HUES6 (cell line): ENCODE measurements at regions not wholly inside any gene's neighbourhood (a gene's known extent, or its start where the extent isn't known, plus 50 kb on each side); places are given as distances from the start of the nearest gene placed in this dataset.

ENCODE experiments used
- H3K27ac ChIP-seq: 2 replicates; pipeline ENCODE4 v1.7.0; 2013; ENCODE audit warnings: low read depth, mild to moderate bottlenecking, low read length, inconsistent platforms
- H3K27me3 ChIP-seq: 2 replicates; pipeline ENCODE4 v1.6.1; 2013; ENCODE audit warnings: low read length; ENCODE audit not compliant: control insufficient read depth, insufficient read depth
- H3K36me3 ChIP-seq: 2 replicates; pipeline ENCODE4 v1.6.1; 2013; ENCODE audit warnings: low read length; ENCODE audit not compliant: control insufficient read depth, insufficient read depth
- H3K4me1 ChIP-seq: 2 replicates; pipeline ENCODE4 v1.6.1; 2013; ENCODE audit warnings: low read length; ENCODE audit not compliant: control insufficient read depth, insufficient read depth
- H3K4me3 ChIP-seq: 2 replicates; pipeline ENCODE4 v1.5.1; 2013; ENCODE audit warnings: low read depth, low read length
- H3K9ac ChIP-seq: one replicate; pipeline ENCODE4 v1.6.1; 2013; ENCODE audit warnings: mild to moderate bottlenecking, low read length
- H3K9me3 ChIP-seq: 2 replicates; pipeline ENCODE4 v1.6.1; 2013; ENCODE audit warnings: low read depth, low read length; ENCODE audit not compliant: control insufficient read depth, insufficient read depth

DNA sequence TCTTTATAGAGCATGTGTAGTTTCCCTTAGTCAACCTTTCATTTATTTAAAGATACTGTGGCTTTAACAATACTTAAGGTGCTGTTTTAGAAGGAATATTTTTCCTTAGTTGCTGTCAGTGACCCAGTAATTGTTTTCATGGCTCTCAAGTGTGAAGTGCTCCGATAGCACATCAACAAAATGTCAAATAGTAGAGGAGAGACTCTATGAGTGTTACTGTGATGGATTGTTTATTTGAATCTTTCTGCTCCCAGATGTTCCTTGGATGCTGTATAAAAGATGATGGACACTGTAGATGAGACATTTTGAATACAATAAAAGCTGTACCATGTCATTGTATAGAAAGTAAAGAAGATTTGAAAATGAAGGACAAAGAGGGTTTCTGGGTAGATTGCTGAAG lies 1185.7 kb upstream of the C9orf72 start:
- H3K27me3 ChIP-seq, result no peaks in the 10 kb centered on the region
- H3K9ac ChIP-seq, result no peak overlapping the region
- no peaks in the 10 kb centered on the region for H3K36me3 ChIP-seq
- H3K27ac ChIP-seq, result no peak overlapping the region
- H3K9me3 ChIP-seq, result no peaks in the 10 kb centered on the region
- no peak overlapping the region for H3K4me3 ChIP-seq
- peaks cover 3% of the 10 kb centered on the region; the same call in 1 of the 2 replicates for H3K4me1 ChIP-seq

DNA sequence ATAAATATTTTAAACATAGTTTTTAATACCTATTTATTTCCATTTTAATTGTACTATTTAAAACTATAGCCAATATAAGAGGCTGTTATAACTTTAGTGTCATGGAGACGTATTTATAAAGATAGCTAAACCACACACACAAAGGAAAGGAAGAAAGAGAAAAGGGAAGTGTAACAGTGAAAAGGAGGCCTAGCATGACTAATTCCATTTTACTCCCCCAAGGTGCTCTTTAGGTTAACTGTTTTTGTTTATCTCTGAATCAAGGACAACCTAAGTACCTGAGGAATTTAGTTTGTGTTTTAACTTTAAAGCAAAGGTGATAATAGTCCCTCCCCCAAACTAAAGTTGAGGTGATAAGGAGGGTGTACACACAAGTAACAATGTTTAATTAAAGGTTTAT lies 1188.9 kb upstream of the C9orf72 start:
- Histone ChIP-seq H3K9ac (no peak overlapping the region), H3K4me1 (peaks cover 3% of the 10 kb centered on the region; the same call in 1 of the 2 replicates), H3K9me3 (no peaks in the 10 kb centered on the region), H3K27me3 (no peaks in the 10 kb centered on the region), H3K4me3 (no peak overlapping the region), H3K27ac (no peak overlapping the region), H3K36me3 (no peaks in the 10 kb centered on the region)

- Histone ChIP-seq H3K4me1 (peaks cover 3% of the 10 kb centered on the region; the same call in 1 of the 2 replicates), H3K27ac (no peak overlapping the region), H3K4me3 (no peak overlapping the region), H3K27me3 (no peaks in the 10 kb centered on the region), H3K36me3 (no peaks in the 10 kb centered on the region), H3K9me3 (no peaks in the 10 kb centered on the region), H3K9ac (no peak overlapping the region)
Observed at GRCh38 chr9:28764532-28764931, 1191.3 kb upstream of the C9orf72 start.

- no peaks in the 10 kb centered on the region for H3K36me3 ChIP-seq
- no peak overlapping the region for H3K27ac ChIP-seq
- H3K9me3 ChIP-seq, result no peaks in the 10 kb centered on the region
- no peak overlapping the region for H3K9ac ChIP-seq
- H3K4me1 ChIP-seq, result peaks cover 11% of the 10 kb centered on the region; the same call in 1 of the 2 replicates
- no peak overlapping the region for H3K4me3 ChIP-seq
- H3K27me3 ChIP-seq, result no peaks in the 10 kb centered on the region
Observed at GRCh38 chr9:28770226-28770625, 1196.9 kb upstream of the C9orf72 start.

DNA sequence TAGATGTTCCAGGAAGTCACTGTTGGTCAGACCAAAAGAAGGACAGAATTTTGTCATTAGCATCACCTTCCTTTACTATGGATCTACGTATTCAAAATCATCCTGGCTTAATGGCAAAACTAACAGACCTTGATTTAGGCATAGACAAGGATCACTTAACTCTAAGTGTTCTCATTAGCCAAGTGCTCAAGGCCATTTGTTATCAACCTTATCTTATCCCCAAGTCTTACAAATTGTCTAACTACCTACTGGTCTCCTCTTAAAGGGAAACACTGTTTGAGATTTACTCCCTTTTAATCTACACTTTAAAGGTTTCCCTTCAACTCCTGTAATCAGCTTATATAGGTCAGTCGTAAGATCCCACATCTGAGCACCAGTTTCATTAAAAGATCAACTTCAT lies 1197.5 kb upstream of the C9orf72 start:
- no peak overlapping the region for H3K27ac ChIP-seq
- H3K9me3 ChIP-seq, result no peaks in the 10 kb centered on the region
- no peak overlapping the region for H3K4me3 ChIP-seq
- no peaks in the 10 kb centered on the region for H3K27me3 ChIP-seq
- peaks cover 11% of the 10 kb centered on the region; the same call in 1 of the 2 replicates for H3K4me1 ChIP-seq
- no peak overlapping the region for H3K9ac ChIP-seq
- H3K36me3 ChIP-seq, result no peaks in the 10 kb centered on the region

DNA sequence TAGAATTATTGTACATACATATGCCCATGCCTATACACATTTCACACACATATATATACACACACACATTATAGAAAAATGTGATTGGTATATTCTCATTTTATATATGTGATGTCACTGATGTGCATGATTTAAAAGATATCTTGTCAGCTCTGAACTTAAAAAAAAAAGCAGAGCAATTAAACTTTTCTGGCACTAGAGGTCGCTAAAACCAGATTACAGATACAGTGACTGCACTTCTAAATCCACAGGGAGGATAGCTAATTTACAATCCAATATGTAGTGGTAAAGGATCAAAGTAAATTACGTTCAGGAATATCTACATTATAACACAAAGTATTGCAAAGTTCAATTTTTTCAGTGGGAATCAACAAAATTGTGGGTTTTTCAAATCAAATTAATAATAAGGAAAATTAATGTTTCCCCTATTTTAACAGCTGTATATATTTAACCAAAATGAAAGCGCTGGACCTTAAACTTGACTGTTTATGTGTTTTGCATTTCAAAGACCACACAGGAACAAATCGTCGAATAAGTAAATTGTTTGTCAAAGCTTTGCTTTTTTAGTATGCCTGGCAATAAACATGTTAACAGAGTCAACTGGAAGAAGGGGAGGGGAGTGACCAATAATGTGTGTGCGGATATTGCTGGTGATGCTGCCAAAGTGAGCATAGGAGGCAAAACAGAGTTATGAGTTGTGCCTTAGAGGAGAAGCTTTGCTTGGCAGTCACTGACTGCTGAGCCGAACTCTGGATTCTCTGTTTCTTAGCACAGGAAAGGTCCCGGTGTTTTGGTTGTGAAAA lies 1201.4 kb upstream of the C9orf72 start:
- Histone ChIP-seq H3K36me3 (no peaks in the 10 kb centered on the region), H3K27ac (no peak overlapping the region), H3K27me3 (no peaks in the 10 kb centered on the region), H3K9ac (no peak overlapping the region), H3K4me1 (peaks cover 11% of the 10 kb centered on the region; the same call in 1 of the 2 replicates), H3K9me3 (no peaks in the 10 kb centered on the region), H3K4me3 (no peak overlapping the region)

DNA sequence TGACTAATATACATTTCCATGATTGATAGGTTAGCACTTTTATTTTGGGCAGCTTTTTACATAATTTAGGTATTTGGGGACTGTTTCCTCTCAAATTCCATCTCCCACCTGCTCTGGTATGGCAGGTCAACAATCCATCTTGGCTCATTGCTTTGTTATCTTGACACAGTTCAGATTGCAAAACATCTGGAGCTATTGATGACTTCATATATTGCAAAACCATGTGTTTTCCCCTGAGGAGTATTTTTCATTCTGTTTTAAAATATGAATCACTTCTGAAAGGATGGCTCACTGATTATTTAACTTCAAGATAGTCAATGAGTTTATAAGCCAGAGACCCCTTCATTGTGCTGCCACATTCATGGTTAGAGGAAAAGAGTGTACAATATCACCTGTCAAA lies 1206.0 kb upstream of the C9orf72 start:
- Histone ChIP-seq H3K9me3 (no peaks in the 10 kb centered on the region), H3K4me1 (0 out of 2 replicates have a peak, but pooled peaks cover 13% of the 10 kb centered on the region), H3K27ac (no peak overlapping the region), H3K9ac (no peak overlapping the region), H3K4me3 (no peak overlapping the region), H3K36me3 (no peaks in the 10 kb centered on the region), H3K27me3 (no peaks in the 10 kb centered on the region)

- no peak overlapping the region for H3K27ac ChIP-seq
Observed at GRCh38 chr9:28781481-28781880, 1208.2 kb upstream of the C9orf72 start.

GRCh38 chr9:28782630-28783029 lies 1209.3 kb upstream of the C9orf72 start:
- H3K4me1 ChIP-seq, result 0 out of 2 replicates have a peak, but pooled peaks cover 7% of the 10 kb centered on the region
- no peaks in the 10 kb centered on the region for H3K36me3 ChIP-seq
- H3K9ac ChIP-seq, result no peak overlapping the region
- no peak overlapping the region for H3K27ac ChIP-seq
- H3K4me3 ChIP-seq, result no peak overlapping the region
- H3K27me3 ChIP-seq, result no peaks in the 10 kb centered on the region
- H3K9me3 ChIP-seq, result no peaks in the 10 kb centered on the region

More at GRCh38 chr9:28781481-28781880, 1208.2 kb upstream of the C9orf72 start:
- Histone ChIP-seq H3K9me3 (no peaks in the 10 kb centered on the region), H3K4me1 (0 out of 2 replicates have a peak, but pooled peaks cover 7% of the 10 kb centered on the region), H3K4me3 (no peak overlapping the region), H3K9ac (no peak overlapping the region), H3K27me3 (no peaks in the 10 kb centered on the region), H3K36me3 (no peaks in the 10 kb centered on the region)

DNA sequence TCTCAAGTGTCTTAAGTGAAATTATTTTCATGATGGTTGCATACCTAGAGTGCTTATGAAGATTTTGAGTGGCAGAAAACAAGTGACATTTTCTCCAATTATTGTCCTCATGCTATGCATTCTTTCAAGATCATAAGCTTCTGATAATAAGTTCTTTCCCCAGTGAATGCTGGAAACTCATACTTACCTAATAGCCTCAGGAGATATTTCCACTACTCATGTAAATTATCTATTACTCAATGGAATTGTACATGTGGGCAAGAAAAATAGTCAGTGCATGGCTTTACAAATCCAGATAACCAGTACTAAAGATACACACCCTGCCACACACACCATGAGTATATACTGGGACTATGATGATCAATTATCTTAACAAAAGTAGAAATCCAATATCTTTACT lies 1219.4 kb upstream of the C9orf72 start:
- no peak overlapping the region for H3K27ac ChIP-seq
- H3K27me3 ChIP-seq, result no peaks in the 10 kb centered on the region
- no peaks in the 10 kb centered on the region for H3K4me1 ChIP-seq
- H3K9ac ChIP-seq, result no peak overlapping the region
- no peaks in the 10 kb centered on the region for H3K36me3 ChIP-seq
- H3K9me3 ChIP-seq, result no peaks in the 10 kb centered on the region
- H3K4me3 ChIP-seq, result no peak overlapping the region

DNA sequence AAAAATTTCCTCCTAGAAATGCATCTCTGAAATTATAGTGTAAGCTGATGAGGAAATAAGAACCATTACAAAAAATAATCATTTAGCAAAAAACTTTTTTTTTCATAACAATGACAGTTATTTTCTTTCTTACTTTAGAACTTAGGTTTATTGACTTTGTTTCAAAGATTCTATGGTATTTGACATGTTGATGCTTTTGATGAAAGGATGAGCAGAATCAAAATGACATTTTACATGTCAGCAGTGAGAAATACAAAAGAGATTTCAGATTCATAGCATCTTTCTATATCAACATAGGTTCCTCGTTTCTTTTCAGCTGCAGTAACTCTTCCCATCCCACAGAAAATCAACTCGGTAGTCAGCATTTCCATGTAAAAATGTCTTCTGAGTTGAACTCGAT lies 1226.6 kb upstream of the C9orf72 start:
- H3K9ac ChIP-seq, result no peak overlapping the region
- no peaks in the 10 kb centered on the region for H3K36me3 ChIP-seq
- no peaks in the 10 kb centered on the region for H3K27me3 ChIP-seq
- H3K4me1 ChIP-seq, result peaks cover 13% of the 10 kb centered on the region; the same call in 1 of the 2 replicates
- no peaks in the 10 kb centered on the region for H3K9me3 ChIP-seq
- no peak overlapping the region for H3K27ac ChIP-seq
- no peak overlapping the region for H3K4me3 ChIP-seq
